ENCODE measurements at regions not wholly inside any gene's neighbourhood (a gene's known extent, or its start where the extent isn't known, plus 50 kb on each side); places are given as distances from the start of the nearest gene placed in this dataset.

- peak; percentile 16; the same call in 1 of the 2 replicates for TF ChIP-seq CTCF (IDR thresholded peaks at IDR 0.05; ENCODE audit: borderline replicate concordance, insufficient read depth, low read depth, low read length)
- H3K4me3 ChIP-seq (ENCODE audit: low read depth, low read length), result no peak overlapping the region
Observed at GRCh38 chr14:48974994-48975393, 611.2 kb downstream of the RPS29 start.

GRCh38 chr14:48973151-48973550 lies 613.0 kb downstream of the RPS29 start:
- no peak for TF ChIP-seq CTCF (IDR thresholded peaks at IDR 0.05; ENCODE audit: borderline replicate concordance, insufficient read depth, low read depth, low read length)

GRCh38 chr14:48970943-48971342 lies 615.2 kb downstream of the RPS29 start:
- H3K4me3 ChIP-seq (ENCODE audit: low read depth, low read length), result no peak overlapping the region
- TF ChIP-seq CTCF (IDR thresholded peaks at IDR 0.05; ENCODE audit: borderline replicate concordance, insufficient read depth, low read depth, low read length), result no peak

More at GRCh38 chr14:48973151-48973550, 613.0 kb downstream of the RPS29 start:
- H3K4me3 ChIP-seq (ENCODE audit: low read depth, low read length), result no peak overlapping the region

- no peak for TF ChIP-seq CTCF (IDR thresholded peaks at IDR 0.05; ENCODE audit: borderline replicate concordance, insufficient read depth, low read depth, low read length)
- H3K4me3 ChIP-seq (ENCODE audit: low read depth, low read length), result no peak overlapping the region
Observed at GRCh38 chr14:48967419-48967818, 618.8 kb downstream of the RPS29 start.

GRCh38 chr14:48963231-48963790 lies 622.9 kb downstream of the RPS29 start:
- no peak for TF ChIP-seq CTCF (IDR thresholded peaks at IDR 0.05; ENCODE audit: borderline replicate concordance, insufficient read depth, low read depth, low read length)

GRCh38 chr14:48957486-48957885 lies 628.7 kb downstream of the RPS29 start:
- no peak for TF ChIP-seq CTCF (IDR thresholded peaks at IDR 0.05; ENCODE audit: borderline replicate concordance, insufficient read depth, low read depth, low read length)
- H3K4me3 ChIP-seq (ENCODE audit: low read depth, low read length), result no peak overlapping the region

More at GRCh38 chr14:48963231-48963790, 622.9 kb downstream of the RPS29 start:
- H3K4me3 ChIP-seq (ENCODE audit: low read depth, low read length), result no peak overlapping the region

GRCh38 chr14:48955857-48956256 lies 630.3 kb downstream of the RPS29 start:
- no peak overlapping the region for H3K4me3 ChIP-seq (ENCODE audit: low read depth, low read length)
- no peak for TF ChIP-seq CTCF (IDR thresholded peaks at IDR 0.05; ENCODE audit: borderline replicate concordance, insufficient read depth, low read depth, low read length)
